ENCODE measurements at regions not wholly inside any gene's neighbourhood (a gene's known extent, or its start where the extent isn't known, plus 50 kb on each side); places are given as distances from the start of the nearest gene placed in this dataset.

GRCh38 chr1:116313776-116314175 is 59.3 kb upstream of the ATP1A1 start:
- TF ChIP-seq CTCF (IDR thresholded peaks at IDR 0.05) (no peak), POLR2AphosphoS5 (IDR thresholded peaks at IDR 0.05) (no peak)
